ENCODE measurements at regions not wholly inside any gene's neighbourhood (a gene's known extent, or its start where the extent isn't known, plus 50 kb on each side); places are given as distances from the start of the nearest gene placed in this dataset.

DNA sequence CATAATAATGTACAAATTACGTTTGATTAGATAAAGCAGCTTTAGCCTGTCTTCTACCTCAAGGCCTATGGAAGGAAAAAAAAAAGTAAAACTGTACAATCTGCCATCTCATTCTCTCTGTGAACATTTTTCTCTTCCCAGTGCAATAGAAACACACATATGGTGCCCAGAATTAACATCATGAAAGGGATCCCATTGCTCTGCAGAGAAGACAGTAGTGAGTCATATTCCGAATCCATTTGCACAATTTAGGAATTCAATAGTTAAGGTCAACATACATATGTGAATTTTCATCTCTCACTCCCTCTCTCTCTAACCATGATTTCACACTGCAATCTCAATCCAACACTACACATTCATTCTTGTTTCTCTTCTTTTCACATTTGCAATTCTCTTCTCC, 640.9 kb upstream of the SOX11 start:
- no peak for DNase-seq (ENCODE audit: low spot score)
- TF ChIP-seq, protein P1, sequence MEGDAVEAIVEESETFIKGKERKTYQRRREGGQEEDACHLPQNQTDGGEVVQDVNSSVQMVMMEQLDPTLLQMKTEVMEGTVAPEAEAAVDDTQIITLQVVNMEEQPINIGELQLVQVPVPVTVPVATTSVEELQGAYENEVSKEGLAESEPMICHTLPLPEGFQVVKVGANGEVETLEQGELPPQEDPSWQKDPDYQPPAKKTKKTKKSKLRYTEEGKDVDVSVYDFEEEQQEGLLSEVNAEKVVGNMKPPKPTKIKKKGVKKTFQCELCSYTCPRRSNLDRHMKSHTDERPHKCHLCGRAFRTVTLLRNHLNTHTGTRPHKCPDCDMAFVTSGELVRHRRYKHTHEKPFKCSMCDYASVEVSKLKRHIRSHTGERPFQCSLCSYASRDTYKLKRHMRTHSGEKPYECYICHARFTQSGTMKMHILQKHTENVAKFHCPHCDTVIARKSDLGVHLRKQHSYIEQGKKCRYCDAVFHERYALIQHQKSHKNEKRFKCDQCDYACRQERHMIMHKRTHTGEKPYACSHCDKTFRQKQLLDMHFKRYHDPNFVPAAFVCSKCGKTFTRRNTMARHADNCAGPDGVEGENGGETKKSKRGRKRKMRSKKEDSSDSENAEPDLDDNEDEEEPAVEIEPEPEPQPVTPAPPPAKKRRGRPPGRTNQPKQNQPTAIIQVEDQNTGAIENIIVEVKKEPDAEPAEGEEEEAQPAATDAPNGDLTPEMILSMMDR (IDR thresholded peaks at IDR 0.05; ENCODE audit: borderline replicate concordance, control extremely low read depth, extremely low read depth, insufficient read depth, missing control alignments): no peak
- in situ Hi-C loops (cut with MboI; ENCODE audit: low sequenced_read_pairs, unreplicated experiment): no loop called here

DNA sequence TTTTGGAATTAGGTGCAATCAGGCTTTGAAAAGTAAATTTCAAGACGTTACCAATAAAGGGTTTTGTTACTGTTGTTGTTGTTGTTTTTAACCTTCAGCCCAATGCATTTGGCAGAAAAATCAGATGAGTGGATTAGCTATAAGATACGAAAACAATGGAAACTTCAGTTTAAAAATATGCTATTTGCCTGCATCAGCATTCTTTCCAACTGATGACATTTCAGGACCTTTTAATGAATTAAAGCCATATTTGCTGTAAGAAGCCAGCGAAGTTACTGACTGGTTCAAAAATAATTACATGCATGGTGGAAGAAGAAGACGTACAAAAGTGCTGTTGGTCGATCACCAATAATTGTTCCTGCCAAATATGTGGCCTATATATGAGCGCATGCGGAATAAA, 639.3 kb upstream of the SOX11 start:
- DNase-seq (ENCODE audit: low spot score): no peak
- TF ChIP-seq, protein P1 (IDR thresholded peaks at IDR 0.05; ENCODE audit: borderline replicate concordance, control extremely low read depth, extremely low read depth, insufficient read depth, missing control alignments): no peak
- in situ Hi-C loops (cut with MboI; ENCODE audit: low sequenced_read_pairs, unreplicated experiment): no loop called here

DNA sequence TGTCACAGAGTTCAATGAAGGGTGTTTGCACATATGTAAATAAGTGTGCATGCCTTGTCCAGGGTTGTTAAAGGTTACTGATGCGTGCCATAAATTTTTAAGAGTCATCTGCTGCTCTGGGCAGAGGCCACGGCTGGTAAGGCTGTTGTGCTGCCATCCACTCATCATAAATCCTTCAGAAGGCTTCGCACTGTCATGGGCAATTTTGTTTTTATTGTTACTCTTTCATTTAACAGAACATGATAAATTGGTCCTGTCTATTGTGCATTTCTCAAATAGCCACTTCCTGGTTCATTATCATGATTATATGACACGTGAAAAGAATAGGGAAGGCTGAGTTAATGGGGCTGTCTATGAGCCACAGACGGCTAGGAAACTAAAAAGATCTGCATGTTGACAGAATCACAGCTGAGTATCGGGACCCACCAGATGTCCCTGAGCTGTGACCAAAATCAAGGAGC, 634.3 kb upstream of the SOX11 start:
- TF ChIP-seq, protein P1 (IDR thresholded peaks at IDR 0.05; ENCODE audit: borderline replicate concordance, control extremely low read depth, extremely low read depth, insufficient read depth, missing control alignments): no peak
- no peak for DNase-seq (ENCODE audit: low spot score)
- in situ Hi-C loops (cut with MboI; ENCODE audit: low sequenced_read_pairs, unreplicated experiment): no loop called here

DNA sequence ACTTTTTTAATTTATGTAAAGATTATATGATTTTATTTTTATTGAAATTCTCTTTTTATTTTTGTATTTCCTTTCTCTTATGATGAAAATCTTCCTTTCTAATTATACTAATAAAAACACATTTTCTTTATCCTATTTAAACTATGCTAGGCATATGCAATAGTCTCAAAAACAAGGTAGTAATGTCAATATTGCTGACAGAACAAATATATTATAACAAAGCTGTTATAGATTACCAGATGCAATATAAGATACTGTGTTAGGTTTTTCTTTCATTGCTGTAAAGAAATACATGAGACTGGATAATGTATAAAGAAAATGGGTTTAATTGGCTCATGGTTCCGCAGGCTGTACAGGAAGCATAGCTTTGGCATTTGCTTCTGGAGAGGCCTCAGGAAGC, 631.2 kb upstream of the SOX11 start:
- DNase-seq (ENCODE audit: low spot score): no peak
- TF ChIP-seq, protein P1 (IDR thresholded peaks at IDR 0.05; ENCODE audit: borderline replicate concordance, control extremely low read depth, extremely low read depth, insufficient read depth, missing control alignments): no peak
- in situ Hi-C loops (cut with MboI; ENCODE audit: low sequenced_read_pairs, unreplicated experiment): no loop called here

DNA sequence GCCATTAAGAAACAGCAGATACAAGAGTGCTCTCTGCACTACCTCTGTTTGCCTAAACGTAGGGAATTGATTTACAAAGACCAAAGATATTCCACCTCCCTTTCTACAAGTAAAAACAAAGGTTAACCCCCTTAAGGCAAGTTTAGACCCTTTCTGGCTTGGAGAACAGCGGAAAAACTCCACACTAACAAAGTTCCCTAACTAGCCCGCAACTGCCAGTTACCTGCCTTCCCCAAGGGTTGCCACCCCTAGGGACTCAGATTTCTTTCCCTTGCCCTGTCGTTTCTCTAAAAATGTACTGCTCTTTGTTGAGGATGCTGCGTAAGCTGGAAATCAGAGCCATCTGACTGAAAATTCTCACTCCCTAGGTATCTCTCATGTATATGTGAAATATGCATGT, 627.5 kb upstream of the SOX11 start:
- TF ChIP-seq, protein P1 (IDR thresholded peaks at IDR 0.05; ENCODE audit: borderline replicate concordance, control extremely low read depth, extremely low read depth, insufficient read depth, missing control alignments): no peak
- in situ Hi-C loops (cut with MboI; ENCODE audit: low sequenced_read_pairs, unreplicated experiment): no loop called here
- DNase-seq (ENCODE audit: low spot score): no peak

DNA sequence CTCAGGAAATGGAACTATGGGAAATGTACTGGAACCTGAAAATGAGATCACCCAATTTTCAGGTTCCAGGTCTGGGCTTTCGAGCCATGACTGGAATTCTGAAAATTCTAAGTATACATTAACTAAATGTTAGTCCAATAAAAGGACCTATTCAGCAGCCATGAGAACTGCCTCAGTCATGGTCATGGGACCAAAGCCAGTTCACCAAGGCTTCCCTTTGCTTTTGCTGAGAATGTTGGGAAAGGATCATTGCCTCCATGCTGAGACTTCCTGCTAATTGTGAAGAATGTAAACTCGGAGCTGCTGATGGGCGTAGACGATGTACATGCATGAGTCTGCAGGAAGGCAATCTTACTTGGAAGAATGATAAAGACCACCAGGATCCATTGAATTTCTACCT, 624.4 kb upstream of the SOX11 start:
- TF ChIP-seq, protein P1 (IDR thresholded peaks at IDR 0.05; ENCODE audit: borderline replicate concordance, control extremely low read depth, extremely low read depth, insufficient read depth, missing control alignments): no peak
- no peak for DNase-seq (ENCODE audit: low spot score)
- in situ Hi-C loops (cut with MboI; ENCODE audit: low sequenced_read_pairs, unreplicated experiment): no loop called here

DNA sequence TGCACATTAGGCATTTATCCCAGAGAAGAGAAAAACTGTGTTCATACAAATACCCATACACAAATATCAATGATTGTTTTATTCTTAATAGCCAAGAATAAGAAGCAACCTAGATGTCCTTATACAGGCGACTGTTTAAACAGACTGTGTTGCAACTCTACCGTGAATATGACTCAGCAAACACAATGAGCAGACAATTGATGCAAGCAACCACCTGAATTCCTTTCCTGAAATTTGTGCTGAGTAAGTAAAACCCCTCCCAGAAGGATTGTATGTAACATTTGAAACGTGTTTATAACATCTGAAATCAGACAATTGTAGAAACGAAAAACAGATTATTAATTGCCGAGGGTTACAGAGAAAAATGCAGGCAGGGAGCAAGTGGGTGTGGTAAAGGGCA, 621.9 kb upstream of the SOX11 start:
- in situ Hi-C loops (cut with MboI; ENCODE audit: low sequenced_read_pairs, unreplicated experiment): no loop called here

More for the DNA sequence above, 621.9 kb upstream of the SOX11 start:
- DNase-seq (ENCODE audit: low spot score): no peak
- TF ChIP-seq, protein P1 (IDR thresholded peaks at IDR 0.05; ENCODE audit: borderline replicate concordance, control extremely low read depth, extremely low read depth, insufficient read depth, missing control alignments): no peak
